ENCODE measurements at regions not wholly inside any gene's neighbourhood (a gene's known extent, or its start where the extent isn't known, plus 50 kb on each side); places are given as distances from the start of the nearest gene placed in this dataset.
"Not testable (repeated sequence)": the region's sequence is repeated elsewhere in the genome, so short reads cannot be mapped to it uniquely, and the experiment has no call there.

DNA sequence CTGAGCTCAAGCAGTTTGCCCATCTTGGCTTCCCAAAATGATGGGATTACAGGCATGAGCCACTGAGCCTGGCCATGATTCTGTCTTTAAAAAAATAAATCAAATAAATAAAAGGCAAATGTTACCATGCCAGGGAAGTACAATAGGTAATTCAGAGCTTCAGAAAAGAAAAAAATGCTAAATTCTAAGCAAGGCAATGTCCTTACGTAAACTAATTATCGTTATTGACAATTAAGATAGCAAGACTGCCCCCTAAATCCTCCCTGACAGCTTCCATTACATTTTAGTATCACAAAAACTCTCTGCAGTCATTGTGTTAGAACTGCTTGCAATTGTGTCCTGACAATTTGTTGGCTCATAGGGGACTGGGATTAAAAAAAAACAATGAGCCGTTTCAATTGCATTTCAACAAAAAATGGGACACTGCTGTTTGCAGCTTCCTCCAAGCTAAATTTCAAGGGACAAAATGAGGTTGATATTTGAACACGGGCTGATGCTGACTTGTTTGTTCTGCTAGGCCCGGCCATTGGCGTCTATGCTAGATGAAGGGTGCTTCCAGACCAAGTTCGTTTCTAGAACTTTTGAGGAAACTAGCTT lies 88.9 kb downstream of the MOGAT1 start:
- Histone ChIP-seq H3K4me3 (ENCODE audit: insufficient read length, low read depth) (no peak overlapping the region), H3K9ac (ENCODE audit: insufficient read length, low read depth) (no peak overlapping the region), H3K36me3 (ENCODE audit: insufficient read depth, insufficient read length, low read length) (no peaks in the 10 kb centered on the region), H3K9me3 (ENCODE audit: insufficient read depth, low read length) (no peaks in the 10 kb centered on the region), H3K27me3 (ENCODE audit: insufficient read depth, insufficient read length) (no peaks in the 10 kb centered on the region), H3K4me1 (ENCODE audit: insufficient read depth, insufficient read length) (peaks cover 7% of the 10 kb centered on the region)
- TF ChIP-seq SUZ12 (IDR thresholded peaks at IDR 0.05; ENCODE audit: extremely low read depth, insufficient read depth, insufficient read length) (no peak), ZNF274 (IDR thresholded peaks at IDR 0.05; ENCODE audit: low read depth, low read length) (no peak), YY1 (IDR thresholded peaks at IDR 0.05; ENCODE audit: insufficient read depth, insufficient read length) (no peak)
- no peak for DNase-seq (ENCODE audit: low read depth, low spot score)

DNA sequence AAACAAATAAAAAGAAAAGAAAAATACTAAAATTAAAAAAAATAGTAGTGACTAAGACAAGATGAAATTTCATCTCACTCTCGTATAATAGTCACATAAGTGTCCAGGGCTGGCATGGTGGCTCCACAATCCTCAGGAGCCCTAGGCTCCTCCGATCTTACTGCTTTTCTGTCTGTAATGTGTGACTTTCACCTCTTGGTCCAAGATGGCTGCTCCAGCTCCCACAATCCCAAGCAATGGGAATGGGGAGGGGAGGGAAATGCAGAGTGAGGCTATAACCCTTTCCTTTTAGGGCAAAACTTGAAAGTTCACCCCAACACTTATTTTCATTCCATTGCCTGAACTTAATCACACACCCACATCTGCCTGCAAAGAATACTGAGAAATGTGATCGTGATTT lies 90.4 kb downstream of the MOGAT1 start:
- TF ChIP-seq SUZ12 (IDR thresholded peaks at IDR 0.05; ENCODE audit: extremely low read depth, insufficient read depth, insufficient read length) (no peak), YY1 (IDR thresholded peaks at IDR 0.05; ENCODE audit: insufficient read depth, insufficient read length) (no peak), ZNF274 (IDR thresholded peaks at IDR 0.05; ENCODE audit: low read depth, low read length) (no peak)
- H3K36me3 ChIP-seq (ENCODE audit: insufficient read depth, insufficient read length, low read length), result no peaks in the 10 kb centered on the region
- H3K9me3 ChIP-seq (ENCODE audit: insufficient read depth, low read length), result no peaks in the 10 kb centered on the region
- peaks cover 2% of the 10 kb centered on the region for H3K4me1 ChIP-seq (ENCODE audit: insufficient read depth, insufficient read length)
- H3K27me3 ChIP-seq (ENCODE audit: insufficient read depth, insufficient read length), result no peaks in the 10 kb centered on the region
- no peak for DNase-seq (ENCODE audit: low read depth, low spot score)
- H3K9ac ChIP-seq (ENCODE audit: insufficient read length, low read depth), result no peak overlapping the region
- H3K4me3 ChIP-seq (ENCODE audit: insufficient read length, low read depth), result no peak overlapping the region

DNA sequence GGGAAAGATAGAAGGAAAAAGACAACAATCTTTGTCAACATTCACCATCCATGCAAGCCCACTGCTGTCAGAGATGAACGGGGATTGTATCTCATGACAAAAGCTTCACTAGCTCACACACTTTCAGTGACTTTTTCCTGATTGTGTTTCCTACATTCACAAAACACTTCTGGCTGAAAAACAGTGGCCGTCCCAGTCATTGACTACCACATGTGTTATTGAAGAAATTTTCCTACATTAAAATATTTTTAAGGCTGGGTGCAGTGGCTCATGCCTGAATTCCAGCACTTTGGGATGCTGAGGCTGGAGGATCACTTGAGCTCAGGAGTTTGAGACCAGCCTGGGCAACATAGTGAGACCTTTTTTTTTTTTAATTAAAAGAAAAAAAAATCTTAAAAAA lies 90.9 kb downstream of the MOGAT1 start:
- DNase-seq (ENCODE audit: low read depth, low spot score), result no peak
- H3K27me3 ChIP-seq (ENCODE audit: insufficient read depth, insufficient read length), result no peaks in the 10 kb centered on the region
- H3K4me3 ChIP-seq (ENCODE audit: insufficient read length, low read depth), result no peak overlapping the region
- H3K4me1 ChIP-seq (ENCODE audit: insufficient read depth, insufficient read length), result no peaks in the 10 kb centered on the region
- no peaks in the 10 kb centered on the region for H3K36me3 ChIP-seq (ENCODE audit: insufficient read depth, insufficient read length, low read length)
- TF ChIP-seq ZNF274 (IDR thresholded peaks at IDR 0.05; ENCODE audit: low read depth, low read length), result no peak
- no peak for TF ChIP-seq SUZ12 (IDR thresholded peaks at IDR 0.05; ENCODE audit: extremely low read depth, insufficient read depth, insufficient read length)
- no peak for TF ChIP-seq YY1 (IDR thresholded peaks at IDR 0.05; ENCODE audit: insufficient read depth, insufficient read length)
- no peaks in the 10 kb centered on the region for H3K9me3 ChIP-seq (ENCODE audit: insufficient read depth, low read length)
- H3K9ac ChIP-seq (ENCODE audit: insufficient read length, low read depth), result no peak overlapping the region

DNA sequence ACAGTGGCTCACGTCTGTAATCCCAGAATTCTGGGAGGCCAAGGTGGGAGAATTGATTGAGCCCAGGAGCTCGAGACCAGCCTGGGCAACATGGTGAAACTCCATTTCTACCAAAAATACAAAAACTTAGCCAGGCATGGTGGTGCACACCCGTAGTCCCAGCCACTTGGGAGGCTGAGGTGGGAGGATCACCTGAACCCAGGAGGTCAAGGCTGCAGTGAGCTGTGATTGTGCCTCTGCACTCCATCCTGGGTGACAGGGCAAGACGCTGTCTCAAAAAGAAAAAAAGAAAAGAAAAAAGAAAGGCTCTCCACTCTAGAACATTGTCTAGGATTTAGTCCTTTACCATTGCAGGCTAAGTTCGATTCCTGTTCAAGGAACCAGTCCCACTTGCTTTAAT lies 94.4 kb downstream of the MOGAT1 start:
- H3K9me3 ChIP-seq (ENCODE audit: insufficient read depth, low read length); H3K27me3 ChIP-seq (ENCODE audit: insufficient read depth, insufficient read length); H3K4me3 ChIP-seq (ENCODE audit: insufficient read length, low read depth); H3K9ac ChIP-seq (ENCODE audit: insufficient read length, low read depth); H3K4me1 ChIP-seq (ENCODE audit: insufficient read depth, insufficient read length); DNase-seq (ENCODE audit: low read depth, low spot score); H3K36me3 ChIP-seq (ENCODE audit: insufficient read depth, insufficient read length, low read length): not testable (repeated sequence)

DNA sequence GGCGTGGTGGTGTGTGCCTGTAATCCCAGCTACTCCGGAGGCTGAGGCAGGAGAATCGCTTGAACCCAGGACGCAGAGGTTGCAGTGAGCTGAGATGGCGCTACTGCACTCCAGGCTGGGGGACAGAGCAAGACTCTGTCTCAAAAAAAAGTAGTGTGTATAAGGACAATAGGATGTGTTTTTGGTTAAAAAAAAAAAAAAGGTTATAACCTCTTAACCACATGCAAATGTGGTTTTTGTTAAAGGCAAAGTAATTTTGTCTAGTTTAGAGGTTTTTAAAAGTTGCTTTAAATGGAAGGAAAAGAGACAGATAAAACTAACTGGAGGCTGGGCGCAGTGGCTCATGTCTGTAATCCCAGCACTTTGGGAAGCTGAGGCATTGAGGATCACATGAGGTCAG lies 92.8 kb upstream of the ACSL3 start:
- H3K27me3 ChIP-seq (ENCODE audit: insufficient read depth, insufficient read length), result not testable (repeated sequence)

DNA sequence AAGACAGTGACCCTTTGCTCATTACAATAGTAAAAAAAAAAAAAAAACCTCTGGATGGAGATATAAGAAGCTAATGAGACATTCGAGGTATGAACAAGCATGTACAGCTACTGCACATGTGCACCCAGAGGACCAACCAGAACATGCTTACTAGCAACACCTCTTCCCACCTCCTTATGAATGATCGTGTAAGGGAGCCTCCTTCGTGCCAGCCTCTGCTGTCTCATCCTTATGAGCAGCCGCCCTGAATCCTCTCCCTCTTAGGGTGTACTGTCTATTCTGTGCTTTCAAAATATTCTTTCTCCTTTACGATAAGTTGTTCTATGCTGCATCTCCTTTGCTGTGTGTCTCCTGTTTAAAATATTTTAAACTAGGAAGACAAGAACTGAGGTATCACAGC lies 91.4 kb upstream of the ACSL3 start:
- no peak for DNase-seq (ENCODE audit: low read depth, low spot score)
- Histone ChIP-seq H3K36me3 (ENCODE audit: insufficient read depth, insufficient read length, low read length) (no peaks in the 10 kb centered on the region), H3K9ac (ENCODE audit: insufficient read length, low read depth) (no peak overlapping the region), H3K27me3 (ENCODE audit: insufficient read depth, insufficient read length) (no peaks in the 10 kb centered on the region), H3K4me3 (ENCODE audit: insufficient read length, low read depth) (no peak overlapping the region), H3K9me3 (ENCODE audit: insufficient read depth, low read length) (no peaks in the 10 kb centered on the region), H3K4me1 (ENCODE audit: insufficient read depth, insufficient read length) (peaks cover 4% of the 10 kb centered on the region)
- no peak for TF ChIP-seq SUZ12 (IDR thresholded peaks at IDR 0.05; ENCODE audit: extremely low read depth, insufficient read depth, insufficient read length)
- TF ChIP-seq ZNF274 (IDR thresholded peaks at IDR 0.05; ENCODE audit: low read depth, low read length), result no peak
- TF ChIP-seq YY1 (IDR thresholded peaks at IDR 0.05; ENCODE audit: insufficient read depth, insufficient read length), result no peak

More for the DNA sequence above, 92.8 kb upstream of the ACSL3 start:
- H3K36me3 ChIP-seq (ENCODE audit: insufficient read depth, insufficient read length, low read length); H3K9ac ChIP-seq (ENCODE audit: insufficient read length, low read depth); H3K4me3 ChIP-seq (ENCODE audit: insufficient read length, low read depth); DNase-seq (ENCODE audit: low read depth, low spot score); H3K9me3 ChIP-seq (ENCODE audit: insufficient read depth, low read length); H3K4me1 ChIP-seq (ENCODE audit: insufficient read depth, insufficient read length): not testable (repeated sequence)

DNA sequence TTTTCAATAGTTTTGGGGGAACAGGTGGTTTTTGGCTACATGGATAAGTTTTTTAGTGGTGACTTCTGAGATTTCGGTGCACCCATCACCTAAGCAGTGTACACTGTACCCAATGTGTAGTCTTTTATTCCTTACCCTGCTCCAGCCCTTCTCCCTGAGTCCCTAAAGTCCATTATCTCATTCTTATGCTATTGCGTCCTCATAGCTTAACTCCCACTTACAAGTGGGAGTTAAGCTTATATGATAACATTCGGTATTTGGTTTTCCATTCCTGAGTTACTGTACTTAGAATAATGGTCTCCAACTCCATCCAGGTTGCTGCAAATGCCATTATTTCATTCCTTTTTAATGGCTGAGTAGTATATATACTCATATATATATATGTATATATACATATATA lies 90.9 kb upstream of the ACSL3 start:
- no peak for DNase-seq (ENCODE audit: low read depth, low spot score)
- H3K27me3 ChIP-seq (ENCODE audit: insufficient read depth, insufficient read length), result no peaks in the 10 kb centered on the region
- H3K4me3 ChIP-seq (ENCODE audit: insufficient read length, low read depth), result no peak overlapping the region
- no peak overlapping the region for H3K9ac ChIP-seq (ENCODE audit: insufficient read length, low read depth)
- no peaks in the 10 kb centered on the region for H3K9me3 ChIP-seq (ENCODE audit: insufficient read depth, low read length)
- H3K36me3 ChIP-seq (ENCODE audit: insufficient read depth, insufficient read length, low read length), result no peaks in the 10 kb centered on the region
- H3K4me1 ChIP-seq (ENCODE audit: insufficient read depth, insufficient read length), result peaks cover 4% of the 10 kb centered on the region
- TF ChIP-seq SUZ12 (IDR thresholded peaks at IDR 0.05; ENCODE audit: extremely low read depth, insufficient read depth, insufficient read length), result no peak
- TF ChIP-seq ZNF274 (IDR thresholded peaks at IDR 0.05; ENCODE audit: low read depth, low read length), result no peak
- TF ChIP-seq YY1 (IDR thresholded peaks at IDR 0.05; ENCODE audit: insufficient read depth, insufficient read length), result no peak

DNA sequence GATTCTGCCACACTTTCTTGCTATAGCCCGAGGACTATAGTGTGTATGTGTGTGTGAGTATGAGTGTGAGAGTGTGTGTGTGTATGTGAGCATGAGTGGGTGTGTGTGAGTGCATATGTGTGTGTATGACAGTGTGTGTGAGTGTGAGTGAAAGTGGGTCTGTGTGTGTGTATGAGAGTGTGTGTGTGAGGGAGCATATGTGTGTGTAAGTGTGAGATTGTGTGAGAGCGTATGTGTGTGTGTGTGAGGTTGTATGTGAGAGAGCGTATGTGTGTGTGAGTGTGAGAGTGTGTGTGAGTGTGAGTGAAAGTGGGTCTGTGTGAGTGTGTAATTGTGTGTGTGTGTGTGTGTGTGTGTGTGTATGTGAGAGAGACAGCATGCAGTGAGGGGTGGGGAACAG lies 89.0 kb upstream of the ACSL3 start:
- Histone ChIP-seq H3K27me3 (ENCODE audit: insufficient read depth, insufficient read length) (no peaks in the 10 kb centered on the region), H3K9ac (ENCODE audit: insufficient read length, low read depth) (no peak overlapping the region), H3K4me3 (ENCODE audit: insufficient read length, low read depth) (no peak overlapping the region), H3K9me3 (ENCODE audit: insufficient read depth, low read length) (no peaks in the 10 kb centered on the region; the same call in 1 of the 2 replicates), H3K4me1 (ENCODE audit: insufficient read depth, insufficient read length) (peaks cover 10% of the 10 kb centered on the region), H3K36me3 (ENCODE audit: insufficient read depth, insufficient read length, low read length) (no peaks in the 10 kb centered on the region)
- no peak for TF ChIP-seq SUZ12 (IDR thresholded peaks at IDR 0.05; ENCODE audit: extremely low read depth, insufficient read depth, insufficient read length)
- no peak for TF ChIP-seq YY1 (IDR thresholded peaks at IDR 0.05; ENCODE audit: insufficient read depth, insufficient read length)
- TF ChIP-seq ZNF274 (IDR thresholded peaks at IDR 0.05; ENCODE audit: low read depth, low read length), result no peak
- no peak for DNase-seq (ENCODE audit: low read depth, low spot score)
